ENCODE measurements at regions not wholly inside any gene's neighbourhood (a gene's known extent, or its start where the extent isn't known, plus 50 kb on each side); places are given as distances from the start of the nearest gene placed in this dataset.

GRCh38 chr6:169887529-169888140 is 136.2 kb downstream of the ERMARD start:
- no peak for DNase-seq (ENCODE audit: low spot score)

GRCh38 chr6:169886631-169887227 is 135.3 kb downstream of the ERMARD start:
- DNase-seq (ENCODE audit: low spot score), result no peak

- DNase-seq (ENCODE audit: low spot score), result no peak
These were observed 134.4 kb downstream of the ERMARD start for GRCh38 chr6:169885831-169886230.

- no peak for DNase-seq (ENCODE audit: low spot score)
These were observed 133.7 kb downstream of the ERMARD start for GRCh38 chr6:169885131-169885530.

- DNase-seq (ENCODE audit: low spot score), result no peak
These were observed 132.7 kb downstream of the ERMARD start for GRCh38 chr6:169884158-169884557.

- no peak for DNase-seq (ENCODE audit: low spot score)
These were observed 131.9 kb downstream of the ERMARD start for GRCh38 chr6:169883316-169883715.

GRCh38 chr6:169881976-169882375 is 130.6 kb downstream of the ERMARD start:
- no peak for DNase-seq (ENCODE audit: low spot score)

- no peak for DNase-seq (ENCODE audit: low spot score)
These were observed 130.0 kb downstream of the ERMARD start for GRCh38 chr6:169881398-169881797.

GRCh38 chr6:169880516-169880915 is 129.1 kb downstream of the ERMARD start:
- DNase-seq (ENCODE audit: low spot score), result no peak

GRCh38 chr6:169869301-169869700 is 117.9 kb downstream of the ERMARD start:
- no peak for DNase-seq (ENCODE audit: low spot score)

GRCh38 chr6:169868458-169868857 is 117.0 kb downstream of the ERMARD start:
- DNase-seq (ENCODE audit: low spot score), result no peak

GRCh38 chr6:169867751-169868191 is 116.3 kb downstream of the ERMARD start:
- DNase-seq (ENCODE audit: low spot score), result no peak

GRCh38 chr6:169866668-169867521 is 115.5 kb downstream of the ERMARD start:
- no peak for DNase-seq (ENCODE audit: low spot score)

GRCh38 chr6:169866140-169866534 is 114.7 kb downstream of the ERMARD start:
- no peak for DNase-seq (ENCODE audit: low spot score)

GRCh38 chr6:169865346-169866139 is 114.1 kb downstream of the ERMARD start:
- DNase-seq (ENCODE audit: low spot score), result no peak

- DNase-seq (ENCODE audit: low spot score), result no peak
These were observed 113.0 kb downstream of the ERMARD start for GRCh38 chr6:169864148-169865020.

GRCh38 chr6:169863710-169864109 is 112.3 kb downstream of the ERMARD start:
- no peak for DNase-seq (ENCODE audit: low spot score)

- no peak for DNase-seq (ENCODE audit: low spot score)
These were observed 111.6 kb downstream of the ERMARD start for GRCh38 chr6:169862892-169863525.

- no peak for DNase-seq (ENCODE audit: low spot score)
These were observed 110.8 kb downstream of the ERMARD start for GRCh38 chr6:169862043-169862891.
